Omental fat pad (tissue), 3 donors: ENCODE measurements at regions not wholly inside any gene's neighbourhood (a gene's known extent, or its start where the extent isn't known, plus 50 kb on each side); places are given as distances from the start of the nearest gene placed in this dataset.

ENCODE experiments used
- ATAC-seq: fragments of 150-250 bp; one replicate; pipeline ENCODE4 v1.9.1; 2016; ENCODE audit warnings: mild to moderate bottlenecking, moderate library complexity; ENCODE audit not compliant: low FRiP score
- DNase-seq: peaks from one replicate; pipeline ENCODE4 v3.0.0-alpha.2; 2019; ENCODE audit warnings: low spot score
- CTCF ChIP-seq, 3 donors: fragments of 450-650 bp; IDR thresholded peaks; one replicate each; pipeline ENCODE4 v1.5.1; 2016 to 2017; ENCODE audit warnings: antibody characterized with exemption in 3 of 3, mild to moderate bottlenecking in 3 of 3, moderate library complexity in 2 of 3

- DNase-seq (no peak), ATAC-seq (no peak)
- no peak for TF ChIP-seq CTCF (IDR thresholded peaks at IDR 0.05)
Measured at GRCh38 chr7:68444042-68444441, 1154.2 kb upstream of the AUTS2 start.

- TF ChIP-seq CTCF (IDR thresholded peaks at IDR 0.05) = no peak
- no peak for DNase-seq
- ATAC-seq = no peak
Measured at GRCh38 chr7:68444956-68445355, 1153.3 kb upstream of the AUTS2 start.

- TF ChIP-seq CTCF (IDR thresholded peaks at IDR 0.05) = no peak
- no peak for ATAC-seq
- no peak for DNase-seq
Measured at GRCh38 chr7:68446183-68446582, 1152.1 kb upstream of the AUTS2 start.

- no peak for TF ChIP-seq CTCF (IDR thresholded peaks at IDR 0.05)
- no peak for ATAC-seq
- no peak for DNase-seq
Measured at GRCh38 chr7:68449099-68449498, 1149.2 kb upstream of the AUTS2 start.

GRCh38 chr7:68449816-68450215 is 1148.5 kb upstream of the AUTS2 start:
- ATAC-seq = no peak
- no peak for TF ChIP-seq CTCF (IDR thresholded peaks at IDR 0.05)
- no peak for DNase-seq

- ATAC-seq = no peak
- no peak for TF ChIP-seq CTCF (IDR thresholded peaks at IDR 0.05)
- no peak for DNase-seq
Measured at GRCh38 chr7:68454931-68455330, 1143.3 kb upstream of the AUTS2 start.

- DNase-seq (no peak), ATAC-seq (no peak)
- TF ChIP-seq CTCF (IDR thresholded peaks at IDR 0.05) = no peak
Measured at GRCh38 chr7:68456469-68456868, 1141.8 kb upstream of the AUTS2 start.
